GM13977 (cell line): ENCODE measurements at regions not wholly inside any gene's neighbourhood (a gene's known extent, or its start where the extent isn't known, plus 50 kb on each side); places are given as distances from the start of the nearest gene placed in this dataset.

Source experiments
- DNase-seq: peaks from one replicate; pipeline ENCODE4 v3.0.0; 2012; ENCODE audit warnings: low spot score
- in situ Hi-C: fragments of 300-500 bp; cut with MboI; formaldehyde crosslinking; loops from one replicate; pipeline ENCODE4 v1.12.0; 2022; ENCODE audit warnings: low sequenced_read_pairs, low pct_unique_long_range_greater_than_20kb, mixed read lengths, inconsistent platforms; ENCODE audit not compliant: unreplicated experiment
- TF ChIP-seq, protein P1 (sequence below): IDR thresholded peaks from 2 replicates; pipeline ENCODE4 v1.5.1; 2012; ENCODE audit warnings: mild to moderate bottlenecking, control low read depth; ENCODE audit not compliant: insufficient read depth; ENCODE audit errors: extremely low read depth, missing control alignments

DNA sequence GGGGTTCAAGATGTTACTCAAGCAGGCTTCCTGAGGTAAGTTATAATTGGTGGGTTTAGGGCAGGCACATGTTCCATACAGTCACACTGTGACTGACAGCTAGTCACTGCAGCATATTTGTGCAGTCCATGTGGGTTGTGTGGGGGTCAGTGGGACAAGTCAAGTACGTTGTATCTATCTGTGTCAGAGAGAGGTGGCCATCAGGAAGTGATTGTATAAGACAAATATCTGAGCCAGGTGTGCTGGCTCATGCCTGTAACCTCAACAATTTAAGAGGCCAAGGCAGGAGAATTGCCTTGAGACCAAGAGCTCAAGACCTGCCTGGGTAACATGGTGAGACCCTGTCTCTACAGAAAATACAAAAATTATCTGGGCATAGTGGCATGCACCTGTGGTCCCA lies 509.3 kb downstream of the CENPC start:
- in situ Hi-C loops, result no loop called here
- TF ChIP-seq, protein P1, sequence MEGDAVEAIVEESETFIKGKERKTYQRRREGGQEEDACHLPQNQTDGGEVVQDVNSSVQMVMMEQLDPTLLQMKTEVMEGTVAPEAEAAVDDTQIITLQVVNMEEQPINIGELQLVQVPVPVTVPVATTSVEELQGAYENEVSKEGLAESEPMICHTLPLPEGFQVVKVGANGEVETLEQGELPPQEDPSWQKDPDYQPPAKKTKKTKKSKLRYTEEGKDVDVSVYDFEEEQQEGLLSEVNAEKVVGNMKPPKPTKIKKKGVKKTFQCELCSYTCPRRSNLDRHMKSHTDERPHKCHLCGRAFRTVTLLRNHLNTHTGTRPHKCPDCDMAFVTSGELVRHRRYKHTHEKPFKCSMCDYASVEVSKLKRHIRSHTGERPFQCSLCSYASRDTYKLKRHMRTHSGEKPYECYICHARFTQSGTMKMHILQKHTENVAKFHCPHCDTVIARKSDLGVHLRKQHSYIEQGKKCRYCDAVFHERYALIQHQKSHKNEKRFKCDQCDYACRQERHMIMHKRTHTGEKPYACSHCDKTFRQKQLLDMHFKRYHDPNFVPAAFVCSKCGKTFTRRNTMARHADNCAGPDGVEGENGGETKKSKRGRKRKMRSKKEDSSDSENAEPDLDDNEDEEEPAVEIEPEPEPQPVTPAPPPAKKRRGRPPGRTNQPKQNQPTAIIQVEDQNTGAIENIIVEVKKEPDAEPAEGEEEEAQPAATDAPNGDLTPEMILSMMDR, result no peak
- no peak for DNase-seq

GRCh38 chr4:67035501-67035900 lies 509.8 kb downstream of the CENPC start:
- no peak for DNase-seq
- TF ChIP-seq, protein P1, result no peak
- in situ Hi-C loops, result no loop called here

GRCh38 chr4:67030636-67031035 lies 514.7 kb downstream of the CENPC start:
- DNase-seq, result no peak
- TF ChIP-seq, protein P1, result no peak
- in situ Hi-C loops, result no loop called here

DNA sequence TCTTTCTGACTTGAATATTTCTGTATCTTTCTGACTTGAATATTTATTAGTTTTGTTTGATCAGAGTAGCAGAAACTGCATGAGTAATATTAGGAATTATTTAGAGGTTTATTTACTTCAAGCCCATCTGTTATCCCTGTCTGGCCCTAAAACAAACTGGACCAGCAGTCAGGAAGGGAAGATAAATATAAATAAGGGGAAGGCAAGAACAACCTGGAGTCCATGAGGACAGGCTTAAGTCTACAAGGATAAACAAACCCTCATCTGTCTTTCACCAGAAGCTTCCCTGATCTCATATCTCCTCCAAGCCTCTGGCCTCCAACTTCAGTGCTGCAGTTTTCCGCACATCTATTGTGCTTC lies 524.9 kb downstream of the CENPC start:
- in situ Hi-C loops, result no loop called here
- TF ChIP-seq, protein P1, result no peak
- no peak for DNase-seq

- in situ Hi-C loops, result no loop called here
- TF ChIP-seq, protein P1, result no peak
- DNase-seq, result no peak
Observed at GRCh38 chr4:67019686-67020437, 525.4 kb downstream of the CENPC start.

GRCh38 chr4:67014592-67014991 lies 530.7 kb downstream of the CENPC start:
- TF ChIP-seq, protein P1, result no peak
- in situ Hi-C loops, result no loop called here
- DNase-seq, result no peak
